MM.1S (cell line): ENCODE measurements at regions not wholly inside any gene's neighbourhood (a gene's known extent, or its start where the extent isn't known, plus 50 kb on each side); places are given as distances from the start of the nearest gene placed in this dataset.

Experiments used
- EZH2phosphoT487 ChIP-seq: fragments of 300-600 bp; sonication (generic); IDR thresholded peaks from 2 replicates; pipeline ENCODE4 v1.6.1; 2018; ENCODE audit warnings: antibody characterized with exemption, low read length
- TF ChIP-seq, protein P1 (sequence below): fragments of 300-600 bp; sonication (generic); IDR thresholded peaks from 2 replicates; pipeline ENCODE4 v1.5.1; 2016; ENCODE audit warnings: antibody characterized with exemption, low read length, mixed read lengths

DNA sequence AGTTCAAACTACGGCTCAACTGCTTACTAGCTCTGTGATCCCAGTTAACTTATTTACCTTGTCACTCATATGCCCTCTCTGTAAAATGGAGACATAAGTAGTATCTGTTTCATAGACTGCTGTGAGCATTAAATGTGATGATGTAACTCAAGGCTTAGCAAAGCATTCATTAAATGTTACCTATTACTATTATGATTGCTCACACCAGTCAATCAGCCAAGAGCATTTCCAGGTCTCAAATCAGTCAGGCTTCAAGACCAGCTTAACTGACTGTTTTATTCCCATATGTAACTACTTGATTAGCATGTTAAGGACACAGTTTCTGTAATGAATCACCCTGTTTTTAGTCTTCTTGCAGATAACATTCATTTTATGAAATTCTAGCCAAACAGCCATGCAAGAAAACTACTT is 413.3 kb downstream of the MLLT3 start:
- TF ChIP-seq, protein P1, sequence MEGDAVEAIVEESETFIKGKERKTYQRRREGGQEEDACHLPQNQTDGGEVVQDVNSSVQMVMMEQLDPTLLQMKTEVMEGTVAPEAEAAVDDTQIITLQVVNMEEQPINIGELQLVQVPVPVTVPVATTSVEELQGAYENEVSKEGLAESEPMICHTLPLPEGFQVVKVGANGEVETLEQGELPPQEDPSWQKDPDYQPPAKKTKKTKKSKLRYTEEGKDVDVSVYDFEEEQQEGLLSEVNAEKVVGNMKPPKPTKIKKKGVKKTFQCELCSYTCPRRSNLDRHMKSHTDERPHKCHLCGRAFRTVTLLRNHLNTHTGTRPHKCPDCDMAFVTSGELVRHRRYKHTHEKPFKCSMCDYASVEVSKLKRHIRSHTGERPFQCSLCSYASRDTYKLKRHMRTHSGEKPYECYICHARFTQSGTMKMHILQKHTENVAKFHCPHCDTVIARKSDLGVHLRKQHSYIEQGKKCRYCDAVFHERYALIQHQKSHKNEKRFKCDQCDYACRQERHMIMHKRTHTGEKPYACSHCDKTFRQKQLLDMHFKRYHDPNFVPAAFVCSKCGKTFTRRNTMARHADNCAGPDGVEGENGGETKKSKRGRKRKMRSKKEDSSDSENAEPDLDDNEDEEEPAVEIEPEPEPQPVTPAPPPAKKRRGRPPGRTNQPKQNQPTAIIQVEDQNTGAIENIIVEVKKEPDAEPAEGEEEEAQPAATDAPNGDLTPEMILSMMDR = no peak
- TF ChIP-seq EZH2phosphoT487 = no peak
